ENCODE measurements at regions not wholly inside any gene's neighbourhood (a gene's known extent, or its start where the extent isn't known, plus 50 kb on each side); places are given as distances from the start of the nearest gene placed in this dataset.

DNA sequence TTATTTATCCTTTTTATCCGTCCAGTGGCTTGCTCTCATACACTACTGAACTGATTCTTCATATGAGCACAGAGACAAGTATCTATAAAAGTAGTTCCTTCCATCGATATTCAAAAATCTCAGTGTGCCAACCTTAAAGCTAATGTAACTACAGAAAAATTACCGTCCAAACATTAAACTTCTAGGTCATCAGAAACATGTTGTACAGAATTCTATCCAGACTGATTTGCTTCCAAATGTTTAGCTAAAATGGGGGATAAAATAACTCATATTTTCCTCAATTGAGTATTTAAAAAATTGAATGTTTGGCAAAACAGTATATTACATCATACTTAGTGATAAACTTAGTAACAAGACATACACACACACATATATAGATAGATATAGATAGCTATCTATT, 584.7 kb upstream of the SEMA3D start:
- TF ChIP-seq EP300 (IDR thresholded peaks at IDR 0.05) (no peak), POLR2A (IDR thresholded peaks at IDR 0.05) (no peak), POLR2AphosphoS5 (IDR thresholded peaks at IDR 0.05) (no peak)
- TF ChIP-seq, protein P1, sequence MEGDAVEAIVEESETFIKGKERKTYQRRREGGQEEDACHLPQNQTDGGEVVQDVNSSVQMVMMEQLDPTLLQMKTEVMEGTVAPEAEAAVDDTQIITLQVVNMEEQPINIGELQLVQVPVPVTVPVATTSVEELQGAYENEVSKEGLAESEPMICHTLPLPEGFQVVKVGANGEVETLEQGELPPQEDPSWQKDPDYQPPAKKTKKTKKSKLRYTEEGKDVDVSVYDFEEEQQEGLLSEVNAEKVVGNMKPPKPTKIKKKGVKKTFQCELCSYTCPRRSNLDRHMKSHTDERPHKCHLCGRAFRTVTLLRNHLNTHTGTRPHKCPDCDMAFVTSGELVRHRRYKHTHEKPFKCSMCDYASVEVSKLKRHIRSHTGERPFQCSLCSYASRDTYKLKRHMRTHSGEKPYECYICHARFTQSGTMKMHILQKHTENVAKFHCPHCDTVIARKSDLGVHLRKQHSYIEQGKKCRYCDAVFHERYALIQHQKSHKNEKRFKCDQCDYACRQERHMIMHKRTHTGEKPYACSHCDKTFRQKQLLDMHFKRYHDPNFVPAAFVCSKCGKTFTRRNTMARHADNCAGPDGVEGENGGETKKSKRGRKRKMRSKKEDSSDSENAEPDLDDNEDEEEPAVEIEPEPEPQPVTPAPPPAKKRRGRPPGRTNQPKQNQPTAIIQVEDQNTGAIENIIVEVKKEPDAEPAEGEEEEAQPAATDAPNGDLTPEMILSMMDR (IDR thresholded peaks at IDR 0.05): no peak
